Liver (tissue), 8 donors: ENCODE measurements at regions not wholly inside any gene's neighbourhood (a gene's known extent, or its start where the extent isn't known, plus 50 kb on each side); places are given as distances from the start of the nearest gene placed in this dataset.

Source experiments
- DNase-seq: peaks from one replicate; pipeline ENCODE4 v3.0.0-alpha.2; 2017; ENCODE audit warnings: low spot score
- H3K27ac ChIP-seq, 2 donors: one replicate each; pipeline ENCODE4 v1.7.0; 2013; ENCODE audit warnings: inconsistent platforms in 2 of 2, low read length in 2 of 2, control low read depth in 1 of 2, low read depth in 1 of 2, mild to moderate bottlenecking in 1 of 2
- H3K27me3 ChIP-seq, 4 donors: one replicate each; pipeline versions ENCODE4 v1.6.1 to v1.7.0; 2013; ENCODE audit warnings: low read length in 3 of 4, inconsistent platforms in 1 of 4, mild to moderate bottlenecking in 1 of 4, moderate library complexity in 1 of 4; ENCODE audit not compliant: control insufficient read depth in 4 of 4, insufficient read depth in 4 of 4
- H3K36me3 ChIP-seq, 4 donors: one replicate each; pipeline versions ENCODE4 v1.6.1 to v1.7.0; 2013; ENCODE audit warnings: low read length in 3 of 4, mild to moderate bottlenecking in 3 of 4, low read depth in 1 of 4, moderate library complexity in 1 of 4; ENCODE audit not compliant: control insufficient read depth in 4 of 4, insufficient read depth in 3 of 4
- H3K4me1 ChIP-seq, 4 donors: one replicate each; pipeline versions ENCODE4 v1.6.1 to v1.7.0; 2013; ENCODE audit warnings: low read length in 3 of 4, mild to moderate bottlenecking in 3 of 4, moderate library complexity in 1 of 4; ENCODE audit not compliant: control insufficient read depth in 4 of 4, insufficient read depth in 4 of 4
- H3K4me3 ChIP-seq, 3 donors: one replicate each; pipeline versions ENCODE4 v1.6.1 to v1.7.0; 2013; ENCODE audit warnings: low read length in 3 of 3, control low read depth in 1 of 3, low read depth in 1 of 3, mild to moderate bottlenecking in 1 of 3
- H3K9ac ChIP-seq, 2 donors: one replicate each; pipeline ENCODE4 v1.7.0; 2013; ENCODE audit warnings: low read length in 2 of 2, mild to moderate bottlenecking in 2 of 2, moderate library complexity in 2 of 2, control low read depth in 1 of 2, low read depth in 1 of 2
- H3K9me3 ChIP-seq, 4 donors: one replicate each; pipeline versions ENCODE4 v1.6.1 to v1.7.0; 2013; ENCODE audit warnings: low read length in 3 of 4; ENCODE audit not compliant: control insufficient read depth in 4 of 4
- EGR1 ChIP-seq, 2 donors: IDR thresholded peaks; 2 replicates each; pipeline ENCODE4 v1.6.1; 2016 to 2018; ENCODE audit warnings: antibody characterized with exemption in 2 of 2, low read depth in 2 of 2
- FOXA1 ChIP-seq: IDR thresholded peaks from 2 replicates; pipeline ENCODE4 v1.6.1; 2016; ENCODE audit warnings: antibody characterized with exemption
- GABPA ChIP-seq, 2 donors: IDR thresholded peaks in 1 of 2; conservative IDR thresholded peaks in 1 of 2; 2 replicates each; pipeline ENCODE4 v1.6.1; 2016; ENCODE audit warnings: antibody characterized with exemption in 2 of 2, mild to moderate bottlenecking in 1 of 2, moderate library complexity in 1 of 2
- HNF4A ChIP-seq, 2 donors: conservative IDR thresholded peaks; 2 replicates each; pipeline ENCODE4 v1.6.1; 2016; ENCODE audit warnings: antibody characterized with exemption in 2 of 2, mild to moderate bottlenecking in 2 of 2
- HNF4G ChIP-seq: IDR thresholded peaks from 2 replicates; pipeline ENCODE4 v1.6.1; 2016; ENCODE audit warnings: antibody characterized with exemption
- JUND ChIP-seq, 2 donors: IDR thresholded peaks; 2 replicates each; pipeline ENCODE4 v1.6.1; 2016; ENCODE audit warnings: antibody characterized with exemption in 2 of 2
- NR2F2 ChIP-seq: IDR thresholded peaks from 2 replicates; pipeline ENCODE4 v1.6.1; 2016; ENCODE audit warnings: antibody characterized with exemption
- RAD21 ChIP-seq, 2 donors: IDR thresholded peaks; 2 replicates each; pipeline ENCODE4 v1.6.1; 2016; ENCODE audit warnings: antibody characterized with exemption in 2 of 2, mild to moderate bottlenecking in 2 of 2
- SP1 ChIP-seq: IDR thresholded peaks from 2 replicates; pipeline ENCODE4 v1.6.1; 2018; ENCODE audit warnings: antibody characterized with exemption, mild to moderate bottlenecking
- TAF1 ChIP-seq: conservative IDR thresholded peaks from 2 replicates; pipeline ENCODE4 v1.6.1; 2016; ENCODE audit warnings: antibody characterized with exemption, mild to moderate bottlenecking
- YY1 ChIP-seq: IDR thresholded peaks from 2 replicates; pipeline ENCODE4 v1.6.1; 2016; ENCODE audit warnings: antibody characterized with exemption, mild to moderate bottlenecking
- WGBS: extraction: QIAGEN DNeasy Blood & Tissue Kit; methylation state at CpG from one replicate; pipeline ENCODE4 v1.1.7; 2013; 5-methylcytosine and 5-hydroxymethylcytosine counted together
- TF ChIP-seq, protein P1 (sequence below): fragments of 150-350 bp; IDR thresholded peaks from 2 replicates; pipeline ENCODE4 v1.5.1; 2017; ENCODE audit warnings: improper control_type of control experiment, low read depth, low read length; ENCODE audit not compliant: missing input control
- TF ChIP-seq, protein P2 (sequence below): IDR thresholded peaks from 2 replicates; pipeline ENCODE4 v1.6.1; 2016; ENCODE audit warnings: antibody characterized with exemption
- TF ChIP-seq, protein P3 (sequence below): IDR thresholded peaks from 2 replicates; pipeline ENCODE4 v1.6.1; 2016; ENCODE audit warnings: antibody characterized with exemption, mild to moderate bottlenecking
- TF ChIP-seq, protein P4 (sequence below): IDR thresholded peaks from 2 replicates; pipeline ENCODE4 v1.6.1; 2016; ENCODE audit warnings: antibody characterized with exemption
- donor health status: healthy.
- donor health status: healthy.
- donor health status: healthy.
- donor health status: healthy.
- donor health status: healthy.

DNA sequence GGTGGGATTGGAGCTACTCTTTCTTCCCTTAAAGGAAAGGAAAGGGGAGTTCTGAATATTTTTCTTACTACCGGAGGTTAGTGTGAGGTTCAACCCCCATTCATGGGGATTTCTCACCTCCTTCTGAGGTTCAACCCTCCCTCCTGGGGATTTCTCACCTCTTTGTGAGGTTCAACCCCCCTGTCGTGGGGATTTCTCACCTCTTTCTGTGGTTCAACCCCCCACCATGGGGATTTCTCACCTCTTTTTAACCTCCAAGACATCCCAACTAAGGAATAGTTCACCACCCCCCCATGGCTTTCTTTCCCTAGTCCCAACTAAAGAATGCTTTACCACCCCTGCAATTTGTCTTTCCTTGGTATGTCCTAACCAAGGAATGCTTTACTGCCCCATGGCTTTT is 520.3 kb downstream of the EDEM1 start:
- no peak overlapping the region for H3K4me3 ChIP-seq
- DNase-seq = no peak
- H3K9ac ChIP-seq = no peak overlapping the region
- TF ChIP-seq, protein P1, sequence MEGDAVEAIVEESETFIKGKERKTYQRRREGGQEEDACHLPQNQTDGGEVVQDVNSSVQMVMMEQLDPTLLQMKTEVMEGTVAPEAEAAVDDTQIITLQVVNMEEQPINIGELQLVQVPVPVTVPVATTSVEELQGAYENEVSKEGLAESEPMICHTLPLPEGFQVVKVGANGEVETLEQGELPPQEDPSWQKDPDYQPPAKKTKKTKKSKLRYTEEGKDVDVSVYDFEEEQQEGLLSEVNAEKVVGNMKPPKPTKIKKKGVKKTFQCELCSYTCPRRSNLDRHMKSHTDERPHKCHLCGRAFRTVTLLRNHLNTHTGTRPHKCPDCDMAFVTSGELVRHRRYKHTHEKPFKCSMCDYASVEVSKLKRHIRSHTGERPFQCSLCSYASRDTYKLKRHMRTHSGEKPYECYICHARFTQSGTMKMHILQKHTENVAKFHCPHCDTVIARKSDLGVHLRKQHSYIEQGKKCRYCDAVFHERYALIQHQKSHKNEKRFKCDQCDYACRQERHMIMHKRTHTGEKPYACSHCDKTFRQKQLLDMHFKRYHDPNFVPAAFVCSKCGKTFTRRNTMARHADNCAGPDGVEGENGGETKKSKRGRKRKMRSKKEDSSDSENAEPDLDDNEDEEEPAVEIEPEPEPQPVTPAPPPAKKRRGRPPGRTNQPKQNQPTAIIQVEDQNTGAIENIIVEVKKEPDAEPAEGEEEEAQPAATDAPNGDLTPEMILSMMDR = no peak
- TF ChIP-seq HNF4G (no peak), HNF4A (conservative IDR thresholded peaks at IDR 0.05) (no peak)
- no peak overlapping the region for H3K27ac ChIP-seq
- H3K4me1 ChIP-seq = no peaks in the 10 kb centered on the region
- H3K27me3 ChIP-seq = no peaks in the 10 kb centered on the region
- WGBS = 42% methylated on average over 2 of the region's 2 CpGs
- H3K9me3 ChIP-seq = no peaks in the 10 kb centered on the region
- H3K36me3 ChIP-seq = no peaks in the 10 kb centered on the region

DNA sequence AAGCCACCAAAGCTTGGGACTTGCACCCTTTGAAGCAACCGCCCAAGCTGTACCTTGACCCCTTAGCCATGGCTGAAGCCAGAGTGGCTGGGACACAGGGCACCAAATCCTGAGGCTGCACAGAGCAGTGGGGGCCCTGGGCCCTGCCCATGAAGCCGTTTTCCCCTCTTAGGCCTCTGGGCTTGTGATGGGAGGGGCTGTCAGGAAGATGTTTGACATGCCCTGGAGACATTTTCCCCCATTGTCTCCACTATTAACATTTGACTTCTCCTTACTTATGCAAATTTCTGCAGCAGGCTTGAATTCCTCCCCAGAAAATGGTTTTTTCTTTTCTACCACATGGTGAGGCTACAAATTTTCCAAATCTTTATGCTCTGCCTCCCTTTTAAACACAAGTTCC is 522.2 kb downstream of the EDEM1 start:
- 62% methylated on average over 2 of the region's 2 CpGs for WGBS
- Histone ChIP-seq H3K27ac (no peak overlapping the region), H3K36me3 (no peaks in the 10 kb centered on the region), H3K9me3 (no peaks in the 10 kb centered on the region), H3K9ac (no peak overlapping the region), H3K27me3 (no peaks in the 10 kb centered on the region), H3K4me1 (no peaks in the 10 kb centered on the region), H3K4me3 (no peak overlapping the region)
- DNase-seq = no peak
- TF ChIP-seq, protein P1 = no peak
- TF ChIP-seq NR2F2 = no peak
- no peak for TF ChIP-seq EGR1 (IDR thresholded peaks at IDR 0.05; ENCODE audit: low read depth in 2 of 2)
- no peak for TF ChIP-seq TAF1

DNA sequence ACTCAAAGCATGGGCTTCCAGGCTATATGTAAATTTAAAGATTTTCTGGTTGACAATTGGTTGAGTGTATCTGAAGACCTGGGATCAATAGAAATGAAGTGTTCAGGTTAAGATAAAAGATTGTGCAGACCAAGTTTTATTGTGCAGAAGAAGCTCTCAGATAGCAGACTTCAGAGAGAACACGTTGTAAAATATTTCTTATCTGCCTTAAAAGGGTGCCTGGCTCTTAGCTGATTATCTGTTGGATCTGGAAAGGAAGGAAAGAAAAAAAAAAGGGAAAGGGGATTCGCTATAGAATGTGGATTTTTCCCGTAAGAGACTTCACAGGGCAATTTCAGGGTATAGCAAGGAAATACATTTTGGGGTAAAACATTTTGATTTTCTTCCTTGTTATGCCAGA is 523.2 kb downstream of the EDEM1 start:
- TF ChIP-seq, protein P2, sequence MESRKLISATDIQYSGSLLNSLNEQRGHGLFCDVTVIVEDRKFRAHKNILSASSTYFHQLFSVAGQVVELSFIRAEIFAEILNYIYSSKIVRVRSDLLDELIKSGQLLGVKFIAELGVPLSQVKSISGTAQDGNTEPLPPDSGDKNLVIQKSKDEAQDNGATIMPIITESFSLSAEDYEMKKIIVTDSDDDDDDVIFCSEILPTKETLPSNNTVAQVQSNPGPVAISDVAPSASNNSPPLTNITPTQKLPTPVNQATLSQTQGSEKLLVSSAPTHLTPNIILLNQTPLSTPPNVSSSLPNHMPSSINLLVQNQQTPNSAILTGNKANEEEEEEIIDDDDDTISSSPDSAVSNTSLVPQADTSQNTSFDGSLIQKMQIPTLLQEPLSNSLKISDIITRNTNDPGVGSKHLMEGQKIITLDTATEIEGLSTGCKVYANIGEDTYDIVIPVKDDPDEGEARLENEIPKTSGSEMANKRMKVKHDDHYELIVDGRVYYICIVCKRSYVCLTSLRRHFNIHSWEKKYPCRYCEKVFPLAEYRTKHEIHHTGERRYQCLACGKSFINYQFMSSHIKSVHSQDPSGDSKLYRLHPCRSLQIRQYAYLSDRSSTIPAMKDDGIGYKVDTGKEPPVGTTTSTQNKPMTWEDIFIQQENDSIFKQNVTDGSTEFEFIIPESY = no peak
- TF ChIP-seq RAD21 (IDR thresholded peaks at IDR 0.05) (no peak), YY1 (no peak), HNF4G (no peak), TAF1 (no peak), JUND (IDR thresholded peaks at IDR 0.05) (no peak), GABPA (IDR thresholded peaks at IDR 0.05 in 1 of 2, conservative IDR thresholded peaks at IDR 0.05 in 1 of 2) (no peak), SP1 (no peak), FOXA1 (no peak), HNF4A (conservative IDR thresholded peaks at IDR 0.05) (no peak)
- TF ChIP-seq, protein P3, sequence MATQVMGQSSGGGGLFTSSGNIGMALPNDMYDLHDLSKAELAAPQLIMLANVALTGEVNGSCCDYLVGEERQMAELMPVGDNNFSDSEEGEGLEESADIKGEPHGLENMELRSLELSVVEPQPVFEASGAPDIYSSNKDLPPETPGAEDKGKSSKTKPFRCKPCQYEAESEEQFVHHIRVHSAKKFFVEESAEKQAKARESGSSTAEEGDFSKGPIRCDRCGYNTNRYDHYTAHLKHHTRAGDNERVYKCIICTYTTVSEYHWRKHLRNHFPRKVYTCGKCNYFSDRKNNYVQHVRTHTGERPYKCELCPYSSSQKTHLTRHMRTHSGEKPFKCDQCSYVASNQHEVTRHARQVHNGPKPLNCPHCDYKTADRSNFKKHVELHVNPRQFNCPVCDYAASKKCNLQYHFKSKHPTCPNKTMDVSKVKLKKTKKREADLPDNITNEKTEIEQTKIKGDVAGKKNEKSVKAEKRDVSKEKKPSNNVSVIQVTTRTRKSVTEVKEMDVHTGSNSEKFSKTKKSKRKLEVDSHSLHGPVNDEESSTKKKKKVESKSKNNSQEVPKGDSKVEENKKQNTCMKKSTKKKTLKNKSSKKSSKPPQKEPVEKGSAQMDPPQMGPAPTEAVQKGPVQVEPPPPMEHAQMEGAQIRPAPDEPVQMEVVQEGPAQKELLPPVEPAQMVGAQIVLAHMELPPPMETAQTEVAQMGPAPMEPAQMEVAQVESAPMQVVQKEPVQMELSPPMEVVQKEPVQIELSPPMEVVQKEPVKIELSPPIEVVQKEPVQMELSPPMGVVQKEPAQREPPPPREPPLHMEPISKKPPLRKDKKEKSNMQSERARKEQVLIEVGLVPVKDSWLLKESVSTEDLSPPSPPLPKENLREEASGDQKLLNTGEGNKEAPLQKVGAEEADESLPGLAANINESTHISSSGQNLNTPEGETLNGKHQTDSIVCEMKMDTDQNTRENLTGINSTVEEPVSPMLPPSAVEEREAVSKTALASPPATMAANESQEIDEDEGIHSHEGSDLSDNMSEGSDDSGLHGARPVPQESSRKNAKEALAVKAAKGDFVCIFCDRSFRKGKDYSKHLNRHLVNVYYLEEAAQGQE = no peak
- TF ChIP-seq, protein P1 = no peak
- TF ChIP-seq, protein P4, sequence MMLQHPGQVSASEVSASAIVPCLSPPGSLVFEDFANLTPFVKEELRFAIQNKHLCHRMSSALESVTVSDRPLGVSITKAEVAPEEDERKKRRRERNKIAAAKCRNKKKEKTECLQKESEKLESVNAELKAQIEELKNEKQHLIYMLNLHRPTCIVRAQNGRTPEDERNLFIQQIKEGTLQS = no peak
- WGBS = 48% methylated on average over 3 of the region's 3 CpGs
- Histone ChIP-seq H3K4me3 (no peak overlapping the region), H3K4me1 (no peaks in the 10 kb centered on the region), H3K9ac (no peak overlapping the region), H3K36me3 (no peaks in the 10 kb centered on the region), H3K27me3 (no peaks in the 10 kb centered on the region), H3K27ac (no peak overlapping the region), H3K9me3 (no peaks in the 10 kb centered on the region)
- DNase-seq = no peak
